ENCODE measurements at regions not wholly inside any gene's neighbourhood (a gene's known extent, or its start where the extent isn't known, plus 50 kb on each side); places are given as distances from the start of the nearest gene placed in this dataset.

- no peaks in the 10 kb centered on the region for H3K36me3 ChIP-seq (ENCODE audit: insufficient read depth, low read length)
- H3K9me2 ChIP-seq (ENCODE audit: insufficient read depth, low read length): no peaks in the 10 kb centered on the region
- H3K9me3 ChIP-seq (ENCODE audit: low read length): no peaks in the 10 kb centered on the region
- no peak overlapping the region for H3K27ac ChIP-seq (ENCODE audit: low read length)
- H4K20me1 ChIP-seq (ENCODE audit: insufficient read depth): no peaks in the 10 kb centered on the region
- H3K9ac ChIP-seq (ENCODE audit: low read length): no peak overlapping the region
- no peak overlapping the region for H3K4me2 ChIP-seq (ENCODE audit: low read length)
- no peaks in the 10 kb centered on the region for H3K27me3 ChIP-seq (ENCODE audit: insufficient read depth, low read depth, low read length)
- H3K4me3 ChIP-seq (ENCODE audit: low read length): no peak overlapping the region
- no peaks in the 10 kb centered on the region for H3K79me2 ChIP-seq (replicated peaks; ENCODE audit: insufficient read depth, low read length)
- no peak overlapping the region for H2AFZ ChIP-seq (ENCODE audit: low read depth, low read length)
- no peak for TF ChIP-seq MXI1 (conservative IDR thresholded peaks at IDR 0.05; ENCODE audit: poor library complexity, severe bottlenecking)
- TF ChIP-seq RAD21 (conservative IDR thresholded peaks at IDR 0.05): no peak
- no peak for TF ChIP-seq EP300 (conservative IDR thresholded peaks at IDR 0.05; ENCODE audit: poor library complexity, severe bottlenecking)
- TF ChIP-seq SMC3 (conservative IDR thresholded peaks at IDR 0.05; ENCODE audit: poor library complexity): no peak
- TF ChIP-seq POLR2AphosphoS5 (IDR thresholded peaks at IDR 0.05): no peak
- TF ChIP-seq CTCF (IDR thresholded peaks at IDR 0.05; ENCODE audit: poor library complexity, severe bottlenecking): no peak
- TF ChIP-seq TAF1 (IDR thresholded peaks at IDR 0.05; ENCODE audit: low read depth): no peak
- TF ChIP-seq EZH2 (IDR thresholded peaks at IDR 0.05; ENCODE audit: borderline replicate concordance, insufficient read depth, low read length, poor library complexity, severe bottlenecking): no peak
- TF ChIP-seq REST (IDR thresholded peaks at IDR 0.05; ENCODE audit: borderline replicate concordance): no peak
- no peaks in the 10 kb centered on the region for H3F3A ChIP-seq (ENCODE audit: insufficient read depth, low read length, poor library complexity, severe bottlenecking)
Observed at GRCh38 chr3:180351601-180352000, 250.4 kb upstream of the TTC14 start.

- no peaks in the 10 kb centered on the region for H3K9me3 ChIP-seq (ENCODE audit: low read length)
- TF ChIP-seq EP300 (conservative IDR thresholded peaks at IDR 0.05; ENCODE audit: poor library complexity, severe bottlenecking) (no peak), RAD21 (conservative IDR thresholded peaks at IDR 0.05) (no peak), CTCF (IDR thresholded peaks at IDR 0.05; ENCODE audit: poor library complexity, severe bottlenecking) (no peak), REST (IDR thresholded peaks at IDR 0.05; ENCODE audit: borderline replicate concordance) (no peak), EZH2 (IDR thresholded peaks at IDR 0.05; ENCODE audit: borderline replicate concordance, insufficient read depth, low read length, poor library complexity, severe bottlenecking) (no peak), TAF1 (IDR thresholded peaks at IDR 0.05; ENCODE audit: low read depth) (no peak), POLR2AphosphoS5 (IDR thresholded peaks at IDR 0.05) (no peak), SMC3 (conservative IDR thresholded peaks at IDR 0.05; ENCODE audit: poor library complexity) (no peak), MXI1 (conservative IDR thresholded peaks at IDR 0.05; ENCODE audit: poor library complexity, severe bottlenecking) (no peak)
Observed at GRCh38 chr3:180352261-180352660, 249.7 kb upstream of the TTC14 start.

More at GRCh38 chr3:180352261-180352660, 249.7 kb upstream of the TTC14 start:
- H3F3A ChIP-seq (ENCODE audit: insufficient read depth, low read length, poor library complexity, severe bottlenecking): no peaks in the 10 kb centered on the region
- no peaks in the 10 kb centered on the region for H4K20me1 ChIP-seq (ENCODE audit: insufficient read depth)
- H3K27ac ChIP-seq (ENCODE audit: low read length): no peak overlapping the region
- no peaks in the 10 kb centered on the region for H3K36me3 ChIP-seq (ENCODE audit: insufficient read depth, low read length)
- no peak overlapping the region for H3K9ac ChIP-seq (ENCODE audit: low read length)
- no peak overlapping the region for H3K4me2 ChIP-seq (ENCODE audit: low read length)
- no peak overlapping the region for H3K4me3 ChIP-seq (ENCODE audit: low read length)
- no peaks in the 10 kb centered on the region for H3K27me3 ChIP-seq (ENCODE audit: insufficient read depth, low read depth, low read length)
- no peak overlapping the region for H2AFZ ChIP-seq (ENCODE audit: low read depth, low read length)
- no peaks in the 10 kb centered on the region for H3K9me2 ChIP-seq (ENCODE audit: insufficient read depth, low read length)
- no peaks in the 10 kb centered on the region for H3K79me2 ChIP-seq (replicated peaks; ENCODE audit: insufficient read depth, low read length)
